ENCODE measurements at regions not wholly inside any gene's neighbourhood (a gene's known extent, or its start where the extent isn't known, plus 50 kb on each side); places are given as distances from the start of the nearest gene placed in this dataset.
"Not testable (repeated sequence)": the region's sequence is repeated elsewhere in the genome, so short reads cannot be mapped to it uniquely, and the experiment has no call there.

- H3K4me3 ChIP-seq, result no peak overlapping the region
- no peak overlapping the region for H3K27ac ChIP-seq
Observed at GRCh38 chr2:2621855-2622254, 290.8 kb upstream of the MYT1L start.

DNA sequence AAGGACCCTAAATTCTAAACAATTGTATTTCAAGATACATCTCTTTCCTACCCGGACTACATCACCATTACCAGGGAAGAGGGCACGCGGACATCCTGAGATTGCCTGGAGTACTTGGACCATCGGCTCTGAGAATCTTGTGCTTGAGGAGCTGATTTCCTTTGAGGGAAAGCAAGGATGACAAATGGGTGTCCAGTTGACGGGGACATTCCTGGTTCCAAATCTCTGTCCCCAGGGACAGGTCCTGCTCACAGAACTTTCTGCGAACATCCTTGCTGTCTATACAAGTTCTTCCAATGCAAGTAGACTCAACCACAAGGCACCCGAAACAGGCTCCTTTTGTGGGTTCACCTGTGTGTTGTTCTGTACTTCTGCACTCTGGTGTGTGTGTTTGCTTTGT is 289.5 kb upstream of the MYT1L start:
- H3K4me3 ChIP-seq, result no peak overlapping the region
- no peak overlapping the region for H3K27ac ChIP-seq

- H3K27ac ChIP-seq, result no peak overlapping the region
- H3K4me3 ChIP-seq, result no peak overlapping the region
Observed at GRCh38 chr2:2619995-2620394, 288.9 kb upstream of the MYT1L start.

GRCh38 chr2:2614452-2614851 is 283.4 kb upstream of the MYT1L start:
- Histone ChIP-seq H3K27ac (no peak overlapping the region), H3K4me3 (no peak overlapping the region)

- Histone ChIP-seq H3K4me3 (peak overlapping the region; percentile 1 to 39 (median 25)), H3K27ac (peak overlapping the region in 10 of 21 experiments; percentile 3 to 62 (median 31))
Observed at GRCh38 chr2:2613279-2614199, 282.5 kb upstream of the MYT1L start.

DNA sequence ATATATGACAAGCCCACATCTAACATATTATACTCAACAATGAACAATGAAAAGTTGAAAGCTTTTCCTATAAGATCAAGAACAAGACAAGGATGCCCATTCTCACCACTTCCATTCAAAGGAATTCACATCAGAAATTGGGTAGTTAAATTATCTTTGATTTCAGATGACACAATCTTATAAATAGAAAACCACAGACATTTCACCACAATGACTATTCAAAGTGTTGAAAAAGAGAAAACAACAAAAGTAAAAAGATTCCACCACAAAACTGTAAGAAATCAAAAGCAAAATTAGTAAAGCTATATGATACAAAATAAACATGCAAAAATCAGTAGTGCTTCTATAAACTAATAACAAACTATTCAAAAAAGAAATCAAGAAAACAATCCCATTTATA is 279.7 kb upstream of the MYT1L start:
- Histone ChIP-seq H3K4me3 (no peak overlapping the region), H3K27ac (no peak overlapping the region)

GRCh38 chr2:2600366-2600765 is 269.3 kb upstream of the MYT1L start:
- no peak overlapping the region for H3K27ac ChIP-seq

DNA sequence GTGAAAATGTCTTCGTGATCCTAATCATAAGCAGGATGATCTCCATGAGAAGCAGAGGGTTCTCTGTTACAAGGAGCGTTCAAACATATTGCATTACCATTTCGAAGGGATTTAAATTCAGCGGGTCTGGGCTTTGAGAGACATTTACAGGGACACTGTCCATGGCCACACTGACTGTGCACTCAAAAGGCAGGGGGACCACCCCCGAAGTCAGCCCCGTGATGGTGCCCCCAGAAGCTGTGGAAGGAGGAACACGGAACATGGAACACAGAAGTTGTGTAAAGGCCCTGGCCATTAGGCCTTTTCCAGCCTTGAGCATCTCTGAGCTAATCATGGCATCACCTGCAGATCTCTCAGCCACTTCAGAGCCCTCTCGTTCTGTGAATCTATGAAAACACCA is 268.4 kb upstream of the MYT1L start:
- H3K4me3 ChIP-seq, result no peak overlapping the region
- no peak overlapping the region for H3K27ac ChIP-seq

More at GRCh38 chr2:2600366-2600765, 269.3 kb upstream of the MYT1L start:
- H3K4me3 ChIP-seq, result no peak overlapping the region

GRCh38 chr2:2597712-2598111 is 266.6 kb upstream of the MYT1L start:
- no peak overlapping the region for H3K4me3 ChIP-seq
- no peak overlapping the region for H3K27ac ChIP-seq

- no peak overlapping the region for H3K4me3 ChIP-seq
- no peak overlapping the region for H3K27ac ChIP-seq
Observed at GRCh38 chr2:2591542-2591940, 260.5 kb upstream of the MYT1L start.

DNA sequence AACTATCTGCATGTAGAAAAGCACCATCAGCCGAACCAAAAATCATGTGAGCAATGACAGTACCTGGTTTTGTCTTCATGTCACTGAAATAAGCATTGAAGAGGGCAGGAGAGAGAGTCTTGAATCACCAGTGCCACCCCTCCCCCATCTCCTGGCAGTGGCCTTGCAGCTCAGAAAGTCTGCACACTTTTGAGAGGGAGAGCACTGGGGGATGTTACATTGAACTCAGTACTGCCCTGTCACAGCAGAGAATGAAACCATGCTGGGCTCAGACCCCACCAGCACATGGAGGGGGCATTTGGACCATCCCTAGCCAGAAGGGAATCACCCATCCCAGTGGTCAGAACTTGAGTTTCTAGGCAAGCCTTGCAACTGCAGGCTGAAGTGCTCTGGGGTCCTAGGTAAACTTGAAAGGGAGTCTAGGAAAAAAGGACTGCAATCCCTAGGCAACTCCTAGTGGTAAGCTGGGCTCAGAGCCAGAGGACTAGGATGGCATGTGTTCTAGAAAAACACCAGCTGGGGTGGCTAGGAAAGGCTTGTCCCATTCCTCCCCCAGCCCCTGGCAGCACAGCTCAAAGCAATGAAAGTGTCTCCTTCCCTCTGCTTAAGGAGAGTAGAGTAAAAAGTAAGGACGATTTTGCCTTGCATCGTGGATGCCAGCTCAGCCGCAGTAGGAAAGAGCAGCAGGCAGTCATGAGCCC is 259.9 kb upstream of the MYT1L start:
- no peak overlapping the region for H3K4me3 ChIP-seq
- H3K27ac ChIP-seq, result no peak overlapping the region

DNA sequence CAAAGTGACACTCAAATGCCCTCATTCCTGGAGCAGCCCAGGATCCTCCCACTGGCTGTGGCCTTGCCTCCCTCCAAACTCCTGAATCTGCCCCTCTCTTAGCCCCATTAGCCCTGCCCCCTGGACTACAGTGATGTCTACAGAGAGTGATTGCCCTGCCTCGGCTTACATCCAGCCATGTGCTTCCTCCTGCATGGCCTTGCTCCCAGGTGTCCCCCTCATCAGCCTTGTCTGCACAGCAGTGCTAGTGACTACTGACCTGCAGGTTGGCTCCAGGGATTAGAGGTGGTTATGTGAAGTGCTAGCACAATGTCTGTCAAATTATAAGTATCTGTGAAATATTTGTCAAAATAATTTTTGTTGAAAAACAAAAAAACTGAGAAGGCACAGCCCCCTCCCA is 259.1 kb upstream of the MYT1L start:
- Histone ChIP-seq H3K27ac (no peak overlapping the region), H3K4me3 (no peak overlapping the region)

DNA sequence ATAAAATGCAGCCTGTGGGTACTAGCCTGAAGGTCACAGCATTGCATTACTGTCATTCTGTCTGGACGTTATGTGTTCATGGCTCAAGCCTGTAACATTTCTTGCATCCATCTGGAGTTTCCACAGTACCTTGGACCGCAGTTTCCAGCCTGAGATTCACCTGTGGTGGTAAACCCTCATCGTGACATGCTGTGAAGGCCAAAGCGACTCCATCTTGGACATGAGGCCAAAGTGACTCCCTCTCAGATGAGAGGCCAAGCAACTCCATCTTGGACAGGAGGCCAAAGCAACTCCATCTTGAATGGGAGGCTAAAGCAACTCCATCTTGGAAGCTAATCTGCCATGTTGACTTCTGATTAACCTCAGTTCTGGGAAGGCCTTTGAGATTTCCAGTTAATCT is 257.7 kb upstream of the MYT1L start:
- Histone ChIP-seq H3K27ac (no peak overlapping the region), H3K4me3 (no peak overlapping the region)

DNA sequence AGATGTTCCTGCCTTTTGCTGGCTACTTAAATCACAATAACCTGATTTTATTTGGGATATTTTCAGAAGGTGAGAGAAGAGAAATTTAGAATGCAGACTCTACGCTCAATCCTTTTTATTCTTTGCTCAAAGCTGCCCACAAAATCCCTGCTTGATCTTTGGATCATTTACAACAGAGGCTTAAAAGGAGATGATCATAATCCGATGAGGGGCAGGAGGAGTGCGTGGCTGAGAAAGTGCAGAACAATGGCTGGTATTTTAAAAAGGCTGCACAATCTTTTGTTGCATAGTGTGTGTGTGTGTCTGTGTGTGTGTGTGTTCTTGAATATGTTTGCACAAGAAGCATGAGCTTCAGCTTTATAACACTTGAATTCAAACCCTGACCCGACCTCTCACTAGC is 256.3 kb upstream of the MYT1L start:
- no peak overlapping the region for H3K4me3 ChIP-seq
- H3K27ac ChIP-seq, result no peak overlapping the region

GRCh38 chr2:2586931-2587330 is 255.9 kb upstream of the MYT1L start:
- Histone ChIP-seq H3K4me3 (no peak overlapping the region), H3K27ac (no peak overlapping the region)

DNA sequence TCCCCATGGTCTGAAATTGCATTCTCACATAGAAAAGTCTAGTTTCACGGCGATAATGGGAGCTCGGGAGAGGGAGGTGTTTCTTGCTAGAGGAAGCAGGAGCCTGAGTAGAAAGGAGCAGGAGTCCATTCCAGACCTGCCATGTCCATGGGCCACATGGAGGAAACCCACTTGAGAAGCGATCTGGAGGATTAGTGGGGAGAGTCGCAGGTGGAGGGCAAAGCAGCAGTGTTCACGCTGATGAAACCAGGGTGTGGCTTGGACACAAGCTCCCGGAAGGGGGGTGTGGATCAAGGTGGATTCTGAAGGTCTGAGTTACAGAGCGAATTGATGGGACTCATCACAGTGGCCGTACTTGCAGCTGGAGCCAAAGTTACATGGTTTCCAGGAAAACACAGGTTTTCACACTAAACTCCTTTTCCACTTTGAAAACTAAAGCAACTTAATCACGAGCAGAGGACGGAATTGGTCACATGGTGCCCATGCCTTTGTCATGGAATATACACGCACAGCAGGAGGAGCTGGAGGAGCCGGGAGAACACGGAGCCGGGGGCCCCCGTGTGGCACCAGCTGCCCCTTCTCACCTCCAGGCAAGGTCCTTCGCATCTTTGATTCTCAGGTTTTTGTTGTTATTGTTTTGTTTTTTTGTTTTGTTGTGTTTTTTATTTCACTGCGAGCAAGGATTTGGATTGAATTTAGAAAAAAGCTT is 255.1 kb upstream of the MYT1L start:
- Histone ChIP-seq H3K27ac (no peak overlapping the region), H3K4me3 (no peak overlapping the region)

DNA sequence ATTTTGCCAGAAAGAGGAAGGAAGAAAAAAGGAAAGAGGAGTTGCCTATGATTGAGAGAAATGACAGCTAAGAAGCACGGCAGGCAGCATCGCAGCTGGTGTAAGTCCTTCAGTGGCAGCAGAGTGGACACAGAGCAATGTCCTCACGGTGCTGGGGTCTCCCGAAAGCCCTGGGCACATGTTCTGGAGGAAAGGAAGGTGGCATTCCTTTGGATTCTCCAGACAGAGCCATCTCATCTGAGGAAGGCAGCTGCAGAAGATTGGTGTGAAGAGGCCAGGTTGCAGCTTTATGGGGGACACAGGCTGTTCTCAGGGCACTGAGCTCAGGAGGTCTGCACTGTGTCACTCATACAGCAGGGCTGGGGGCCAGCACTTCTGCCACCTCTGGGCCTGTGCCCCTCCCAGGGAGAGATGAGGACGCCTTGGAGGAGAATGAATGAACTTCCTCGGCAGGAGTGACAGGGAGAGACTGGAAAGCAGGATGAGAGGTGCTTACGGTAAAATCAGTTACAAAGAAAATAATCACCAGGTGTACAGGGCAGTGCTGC is 252.0 kb upstream of the MYT1L start:
- no peak overlapping the region for H3K27ac ChIP-seq
- no peak overlapping the region for H3K4me3 ChIP-seq

DNA sequence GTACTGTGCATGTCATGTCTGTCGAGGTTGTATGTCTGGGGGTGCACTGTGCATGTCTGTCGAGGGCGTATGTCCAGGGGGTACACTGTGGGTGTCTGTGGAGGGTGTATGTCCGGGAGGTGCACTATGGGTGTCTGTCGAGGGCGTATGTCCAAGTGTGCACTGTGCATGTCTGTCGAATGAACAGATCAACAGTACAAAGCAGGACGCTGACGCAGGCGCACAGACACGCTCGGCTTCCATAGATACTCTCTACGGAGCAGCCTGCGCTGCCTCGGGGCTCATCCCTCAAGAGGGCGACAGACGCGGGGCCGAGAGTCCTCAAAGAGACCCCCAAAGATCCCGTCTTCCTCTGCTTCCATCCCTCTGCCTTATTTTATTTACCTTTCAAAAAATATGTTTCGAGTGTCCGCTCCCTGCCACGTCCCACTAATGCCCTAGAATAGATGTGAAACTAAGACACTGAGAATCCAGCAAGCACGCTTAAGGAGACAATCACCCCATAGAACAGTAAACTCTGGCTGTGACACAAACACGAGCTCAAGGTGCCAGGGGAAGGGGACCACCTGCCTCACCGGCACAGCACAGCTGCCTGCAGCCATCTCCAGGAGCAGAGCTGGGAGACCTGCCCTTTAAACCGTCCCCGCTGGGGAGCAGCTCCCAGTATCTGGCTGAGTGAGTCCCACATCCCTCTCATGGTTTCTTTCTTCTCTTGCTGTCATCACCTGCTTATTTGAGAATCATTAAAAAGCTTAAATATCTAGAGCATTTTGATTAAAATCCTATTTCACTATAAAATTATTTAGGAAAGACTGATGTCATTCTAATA is 250.5 kb upstream of the MYT1L start:
- Histone ChIP-seq H3K27ac (no peak overlapping the region), H3K4me3 (no peak overlapping the region)

- not testable (repeated sequence) for H3K4me3 ChIP-seq, H3K27ac ChIP-seq
Observed at GRCh38 chr2:2580841-2581240, 249.8 kb upstream of the MYT1L start.

All from skin epidermis (tissue), 12 donors.